Psoas muscle (tissue), 7 donors: ENCODE measurements at regions not wholly inside any gene's neighbourhood (a gene's known extent, or its start where the extent isn't known, plus 50 kb on each side); places are given as distances from the start of the nearest gene placed in this dataset.

Source experiments
- ATAC-seq, 4 donors: fragments of 200-7000 bp; cut with Tn5 transposase; one replicate each; pipeline ENCODE4 v1.9.1; 2020; ENCODE audit warnings: moderate library complexity in 3 of 4, mild to moderate bottlenecking in 2 of 4
- DNase-seq, 2 donors: peaks; one replicate each; pipeline ENCODE4 v3.0.0-alpha.2; 2020
- H3K27ac ChIP-seq: fragments of 200-600 bp; one replicate; pipeline ENCODE4 v1.8.0; 2022
- H3K27me3 ChIP-seq, 3 donors: fragments of 200-600 bp in 1 of 3; one replicate each; pipeline versions ENCODE4 v1.6.1 to v1.8.0; 2013 to 2022; ENCODE audit warnings: low read length in 2 of 3, mild to moderate bottlenecking in 2 of 3, moderate library complexity in 1 of 3; ENCODE audit not compliant: insufficient read depth in 3 of 3
- H3K36me3 ChIP-seq, 2 donors: fragments of 200-600 bp in 1 of 2; one replicate each; pipeline versions ENCODE4 v1.6.1 to v1.8.0; 2013 to 2022; ENCODE audit warnings: low read depth in 1 of 2, mild to moderate bottlenecking in 1 of 2, moderate library complexity in 1 of 2; ENCODE audit not compliant: insufficient read depth in 1 of 2
- H3K4me1 ChIP-seq: fragments of 200-600 bp; one replicate; pipeline ENCODE4 v1.8.0; 2022
- H3K4me3 ChIP-seq: fragments of 200-600 bp; one replicate; pipeline ENCODE4 v1.8.0; 2022; ENCODE audit warnings: mild to moderate bottlenecking
- H3K9me3 ChIP-seq: fragments of 200-600 bp; one replicate; pipeline ENCODE4 v1.8.0; 2022
- WGBS, 3 donors: extraction: QIAGEN DNeasy Blood & Tissue Kit; methylation state at CpG; one replicate each; pipeline versions ENCODE4 v1.1.6 to v1.1.7; 2013; 5-methylcytosine and 5-hydroxymethylcytosine counted together
- intact Hi-C, 2 donors: fragments of 100-400 bp; cut with DNase I; formaldehyde crosslinking; loops; one replicate each; pipeline versions ENCODE4 v1.11.0 to v1.14.2; 2022
- TF ChIP-seq, protein P1 (sequence below): fragments of 200-600 bp; IDR thresholded peaks from one replicate; pipeline ENCODE4 v1.8.0; 2022; ENCODE audit warnings: antibody characterized with exemption
- donor health status: healthy with polysubstance abuse.
- donor health status: DM: no; HTN: no; CAD: no; lungs with moderate emphysema.
- donor health status: Bipolar disorder and iron deficiency.
- donor health status: healthy.
- donor health status: DM: yes; HTN: yes; CAD: no.
- donor health status: DM: no; HTN: no; CAD: no.
- donor health status: DM: yes; HTN: yes; CAD: no.

GRCh38 chr2:6739547-6739946 is 126.2 kb downstream of the CMPK2 start:
- H3K9me3 ChIP-seq, result no peaks in the 10 kb centered on the region
- no peak overlapping the region for H3K4me3 ChIP-seq
- no peaks in the 10 kb centered on the region for H3K27me3 ChIP-seq
- H3K4me1 ChIP-seq, result no peaks in the 10 kb centered on the region
- WGBS, 3 donors, result 80 to 84% (median 80%) methylated on average over 7 of the region's 7 CpGs
- TF ChIP-seq, protein P1, sequence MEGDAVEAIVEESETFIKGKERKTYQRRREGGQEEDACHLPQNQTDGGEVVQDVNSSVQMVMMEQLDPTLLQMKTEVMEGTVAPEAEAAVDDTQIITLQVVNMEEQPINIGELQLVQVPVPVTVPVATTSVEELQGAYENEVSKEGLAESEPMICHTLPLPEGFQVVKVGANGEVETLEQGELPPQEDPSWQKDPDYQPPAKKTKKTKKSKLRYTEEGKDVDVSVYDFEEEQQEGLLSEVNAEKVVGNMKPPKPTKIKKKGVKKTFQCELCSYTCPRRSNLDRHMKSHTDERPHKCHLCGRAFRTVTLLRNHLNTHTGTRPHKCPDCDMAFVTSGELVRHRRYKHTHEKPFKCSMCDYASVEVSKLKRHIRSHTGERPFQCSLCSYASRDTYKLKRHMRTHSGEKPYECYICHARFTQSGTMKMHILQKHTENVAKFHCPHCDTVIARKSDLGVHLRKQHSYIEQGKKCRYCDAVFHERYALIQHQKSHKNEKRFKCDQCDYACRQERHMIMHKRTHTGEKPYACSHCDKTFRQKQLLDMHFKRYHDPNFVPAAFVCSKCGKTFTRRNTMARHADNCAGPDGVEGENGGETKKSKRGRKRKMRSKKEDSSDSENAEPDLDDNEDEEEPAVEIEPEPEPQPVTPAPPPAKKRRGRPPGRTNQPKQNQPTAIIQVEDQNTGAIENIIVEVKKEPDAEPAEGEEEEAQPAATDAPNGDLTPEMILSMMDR, result no peak
- H3K36me3 ChIP-seq, result no peaks in the 10 kb centered on the region
- ATAC-seq (no peak), DNase-seq (no peak)
- intact Hi-C loops, result no loop called here
- H3K27ac ChIP-seq, result no peak overlapping the region

- H3K4me1 ChIP-seq, result no peaks in the 10 kb centered on the region
- WGBS, 3 donors, result 52 to 81% (median 78%) methylated on average over 1 of the region's 1 CpG
- H3K9me3 ChIP-seq, result no peaks in the 10 kb centered on the region
- H3K36me3 ChIP-seq, result no peaks in the 10 kb centered on the region
- H3K4me3 ChIP-seq, result no peak overlapping the region
- TF ChIP-seq, protein P1, result no peak
- ATAC-seq (no peak), DNase-seq (no peak)
- no peak overlapping the region for H3K27ac ChIP-seq
- intact Hi-C loops, result no loop called here
- H3K27me3 ChIP-seq, result no peaks in the 10 kb centered on the region
Measured at GRCh38 chr2:6741229-6741628, 124.5 kb downstream of the CMPK2 start.

- no peaks in the 10 kb centered on the region for H3K9me3 ChIP-seq
- no peak overlapping the region for H3K27ac ChIP-seq
- no peaks in the 10 kb centered on the region for H3K27me3 ChIP-seq
- no peaks in the 10 kb centered on the region for H3K4me1 ChIP-seq
- DNase-seq (no peak), ATAC-seq (no peak)
- no peak overlapping the region for H3K4me3 ChIP-seq
- WGBS, 3 donors, result 74 to 83% (median 83%) methylated on average over 4 of the region's 4 CpGs
- H3K36me3 ChIP-seq, result no peaks in the 10 kb centered on the region
- TF ChIP-seq, protein P1, result no peak
- intact Hi-C loops, result no loop called here
Measured at GRCh38 chr2:6744038-6744437, 121.7 kb downstream of the CMPK2 start.

DNA sequence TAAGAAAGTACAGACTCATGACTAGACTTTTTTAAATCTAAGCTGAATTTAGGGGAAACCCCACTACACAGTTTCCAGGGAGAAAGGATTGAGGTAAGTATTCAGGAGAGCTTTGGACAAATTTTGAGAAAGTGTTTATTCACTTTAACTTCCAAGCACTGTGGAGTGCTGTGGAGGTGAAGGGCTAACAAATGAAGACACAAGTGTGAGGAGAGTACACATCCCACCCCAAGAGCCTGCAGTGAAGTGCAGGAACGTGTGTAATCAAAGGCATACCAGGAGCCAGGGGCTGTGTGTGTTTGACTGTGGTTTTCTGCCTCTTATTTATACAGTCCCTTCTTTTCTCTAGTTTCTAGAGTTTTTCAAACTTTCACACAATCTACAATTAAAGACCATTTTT is 118.3 kb downstream of the CMPK2 start:
- WGBS, 3 donors, result 68 to 83% (median 73%) methylated on average over 1 of the region's 1 CpG
- no peak for DNase-seq
- no peaks in the 10 kb centered on the region for H3K4me1 ChIP-seq
- H3K4me3 ChIP-seq, result no peak overlapping the region
- no peaks in the 10 kb centered on the region for H3K27me3 ChIP-seq
- ATAC-seq, result no peak
- intact Hi-C loops, result no loop called here
- H3K9me3 ChIP-seq, result no peaks in the 10 kb centered on the region
- H3K27ac ChIP-seq, result no peak overlapping the region
- H3K36me3 ChIP-seq, result no peaks in the 10 kb centered on the region
- TF ChIP-seq, protein P1, result no peak

DNA sequence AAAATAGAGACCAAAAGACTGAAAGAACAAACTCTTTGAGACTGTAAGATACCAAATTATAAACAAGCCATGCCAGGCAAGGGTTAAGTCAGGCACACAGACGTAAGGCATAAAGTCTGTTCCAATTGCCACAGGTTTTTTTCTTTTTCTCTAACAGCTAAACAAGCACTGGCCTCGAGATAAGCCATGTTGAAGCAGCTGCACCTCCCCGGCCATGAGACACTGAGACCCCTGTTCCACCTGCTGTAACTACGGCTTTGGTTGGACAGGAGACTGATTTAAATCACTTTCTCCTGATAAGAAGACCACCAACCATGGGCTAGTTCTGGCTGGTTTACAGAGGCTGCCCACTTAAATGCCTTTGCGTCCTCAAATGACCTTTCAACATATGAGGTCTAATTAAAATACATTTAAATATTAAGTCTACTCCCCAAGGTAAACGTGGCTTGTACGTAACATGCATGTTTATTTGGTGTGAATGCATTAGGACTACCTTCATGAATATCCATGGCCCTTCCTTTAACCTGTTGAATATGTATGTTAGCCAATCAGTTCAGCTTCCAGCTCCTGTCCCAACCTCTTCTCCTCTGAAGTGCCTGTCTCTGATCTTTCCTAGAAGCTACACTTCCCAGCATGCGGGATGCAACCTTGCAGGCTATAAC is 117.2 kb downstream of the CMPK2 start:
- no peaks in the 10 kb centered on the region for H3K27me3 ChIP-seq
- H3K4me1 ChIP-seq, result no peaks in the 10 kb centered on the region
- no peaks in the 10 kb centered on the region for H3K36me3 ChIP-seq
- no peak overlapping the region for H3K27ac ChIP-seq
- WGBS, 3 donors, result 57 to 72% (median 63%) methylated on average over 8 of the region's 8 CpGs
- DNase-seq, result no peak
- intact Hi-C loops, result no loop called here
- no peaks in the 10 kb centered on the region for H3K9me3 ChIP-seq
- H3K4me3 ChIP-seq, result no peak overlapping the region
- TF ChIP-seq, protein P1, result no peak
- ATAC-seq, result no peak
